GM06990 (cell line): ENCODE measurements at regions not wholly inside any gene's neighbourhood (a gene's known extent, or its start where the extent isn't known, plus 50 kb on each side); places are given as distances from the start of the nearest gene placed in this dataset.
A peak's percentile ranks its signal among the peaks of the same experiment; 100 is the strongest.

Source experiments
- DNase-seq: peaks from one replicate; pipeline ENCODE4 v3.0.0-alpha.2; 2011; ENCODE audit not compliant: insufficient read length; ENCODE audit errors: extremely low read depth
- H3K27me3 ChIP-seq: replicated peaks from 2 replicates; pipeline ENCODE4 v1.6.0; 2011; ENCODE audit warnings: low read length; ENCODE audit not compliant: control insufficient read depth, insufficient read depth
- H3K36me3 ChIP-seq: 2 replicates; pipeline ENCODE4 v1.5.1; 2011; ENCODE audit warnings: low read length; ENCODE audit not compliant: control insufficient read depth, insufficient read depth
- H3K4me3 ChIP-seq: replicated peaks from 2 replicates; pipeline ENCODE4 v1.5.1; 2011; ENCODE audit warnings: low read depth, mild to moderate bottlenecking, control low read depth, low read length
- CTCF ChIP-seq: IDR thresholded peaks from 2 replicates; pipeline ENCODE4 v1.5.1; 2011; ENCODE audit warnings: low read length, control low read depth, mild to moderate bottlenecking, inconsistent platforms; ENCODE audit not compliant: insufficient read depth, poor library complexity, severe bottlenecking

- Histone ChIP-seq H3K27me3 (no peaks in the 10 kb centered on the region), H3K4me3 (no peak overlapping the region), H3K36me3 (no peaks in the 10 kb centered on the region)
- DNase-seq: no peak
- no peak for TF ChIP-seq CTCF
Observed at GRCh38 chr1:192949783-192950182, 109.4 kb downstream of the UCHL5 start.

- no peak for TF ChIP-seq CTCF
- Histone ChIP-seq H3K4me3 (no peak overlapping the region), H3K27me3 (no peaks in the 10 kb centered on the region), H3K36me3 (no peaks in the 10 kb centered on the region)
- no peak for DNase-seq
Observed at GRCh38 chr1:192950926-192951325, 108.2 kb downstream of the UCHL5 start.

- no peaks in the 10 kb centered on the region for H3K36me3 ChIP-seq
- no peak for TF ChIP-seq CTCF
- no peak overlapping the region for H3K4me3 ChIP-seq
- H3K27me3 ChIP-seq: no peaks in the 10 kb centered on the region
- peak; percentile 49 for DNase-seq
Observed at GRCh38 chr1:192951691-192952460, 107.3 kb downstream of the UCHL5 start.

- H3K4me3 ChIP-seq: no peak overlapping the region
- H3K36me3 ChIP-seq: no peaks in the 10 kb centered on the region
- no peak for DNase-seq
- TF ChIP-seq CTCF: no peak
- H3K27me3 ChIP-seq: no peaks in the 10 kb centered on the region
Observed at GRCh38 chr1:192952646-192953045, 106.5 kb downstream of the UCHL5 start.

- no peak for DNase-seq
- TF ChIP-seq CTCF: no peak
- Histone ChIP-seq H3K27me3 (no peaks in the 10 kb centered on the region), H3K4me3 (no peak overlapping the region), H3K36me3 (no peaks in the 10 kb centered on the region)
Observed at GRCh38 chr1:192954705-192955265, 104.4 kb downstream of the UCHL5 start.
